Esophagus (tissue), 2 donors: ENCODE measurements at regions not wholly inside any gene's neighbourhood (a gene's known extent, or its start where the extent isn't known, plus 50 kb on each side); places are given as distances from the start of the nearest gene placed in this dataset.

Experiments used
- H3K27ac ChIP-seq, 2 donors: one replicate each; pipeline ENCODE4 v1.5.1; 2013; ENCODE audit warnings: low read depth in 2 of 2, mild to moderate bottlenecking in 2 of 2, inconsistent platforms in 1 of 2, low read length in 1 of 2, moderate library complexity in 1 of 2
- H3K27me3 ChIP-seq, 2 donors: one replicate each; pipeline ENCODE4 v1.6.1; 2013; ENCODE audit warnings: low read length in 2 of 2, control low read depth in 1 of 2, mild to moderate bottlenecking in 1 of 2; ENCODE audit not compliant: insufficient read depth in 2 of 2, control insufficient read depth in 1 of 2
- H3K36me3 ChIP-seq, 2 donors: one replicate each; pipeline ENCODE4 v1.6.1; 2013; ENCODE audit warnings: low read length in 1 of 2; ENCODE audit not compliant: control insufficient read depth in 2 of 2, insufficient read depth in 2 of 2
- H3K4me1 ChIP-seq, 2 donors: one replicate each; pipeline ENCODE4 v1.6.1; 2013; ENCODE audit warnings: low read length in 1 of 2; ENCODE audit not compliant: control insufficient read depth in 2 of 2, insufficient read depth in 2 of 2
- H3K4me3 ChIP-seq, 2 donors: one replicate each; pipeline ENCODE4 v1.5.1; 2013; ENCODE audit warnings: low read length in 2 of 2, mild to moderate bottlenecking in 2 of 2, low read depth in 1 of 2, moderate library complexity in 1 of 2
- H3K9me3 ChIP-seq, 2 donors: one replicate each; pipeline ENCODE4 v1.6.1; 2013; ENCODE audit warnings: mild to moderate bottlenecking in 2 of 2, low read depth in 1 of 2, low read length in 1 of 2, moderate library complexity in 1 of 2; ENCODE audit not compliant: control insufficient read depth in 2 of 2, insufficient read depth in 1 of 2
- WGBS, 2 donors: extraction: QIAGEN DNeasy Blood & Tissue Kit; methylation state at CpG; one replicate each; pipeline ENCODE4 v1.1.7; 2013; 5-methylcytosine and 5-hydroxymethylcytosine counted together
- donor health status: healthy with polysubstance abuse.
- donor health status: Bipolar disorder and iron deficiency.

- Histone ChIP-seq H3K27me3 (no peaks in the 10 kb centered on the region), H3K9me3 (no peaks in the 10 kb centered on the region), H3K27ac (no peak overlapping the region), H3K36me3 (no peaks in the 10 kb centered on the region), H3K4me3 (no peak overlapping the region), H3K4me1 (peaks cover 2 to 3% of the 10 kb centered on the region in 2 donors)
- WGBS, 2 donors = 86 to 90% methylated on average over 16 of the region's 16 CpGs
Measured at GRCh38 chr6:1244941-1245340, 67.0 kb upstream of the FOXQ1 start.

- Histone ChIP-seq H3K27ac (no peak overlapping the region), H3K27me3 (no peaks in the 10 kb centered on the region), H3K9me3 (no peaks in the 10 kb centered on the region), H3K4me3 (no peak overlapping the region), H3K4me1 (peaks cover 2 to 3% of the 10 kb centered on the region in 2 donors), H3K36me3 (no peaks in the 10 kb centered on the region)
- WGBS, 2 donors = 90 to 93% methylated on average over 5 of the region's 5 CpGs
Measured at GRCh38 chr6:1244278-1244677, 67.6 kb upstream of the FOXQ1 start.

GRCh38 chr6:1242446-1242845, 69.5 kb upstream of the FOXQ1 start:
- Histone ChIP-seq H3K4me1 (peaks cover 6 to 10% of the 10 kb centered on the region in 2 donors), H3K4me3 (no peak overlapping the region), H3K36me3 (no peaks in the 10 kb centered on the region), H3K9me3 (no peaks in the 10 kb centered on the region), H3K27ac (no peak overlapping the region), H3K27me3 (no peaks in the 10 kb centered on the region)
- 67 to 74% methylated on average over 3 of the region's 3 CpGs for WGBS, 2 donors

- Histone ChIP-seq H3K27ac (no peak overlapping the region), H3K4me1 (peaks cover 6 to 10% of the 10 kb centered on the region in 2 donors), H3K27me3 (no peaks in the 10 kb centered on the region), H3K4me3 (no peak overlapping the region), H3K36me3 (no peaks in the 10 kb centered on the region), H3K9me3 (no peaks in the 10 kb centered on the region)
- whole genome bisulfite sequencing, 2 donors = 76 to 81% methylated on average over 4 of the region's 4 CpGs
Measured at GRCh38 chr6:1242021-1242420, 69.9 kb upstream of the FOXQ1 start.

GRCh38 chr6:1240766-1241318, 71.1 kb upstream of the FOXQ1 start:
- Histone ChIP-seq H3K9me3 (no peaks in the 10 kb centered on the region), H3K36me3 (no peaks in the 10 kb centered on the region), H3K4me1 (peaks cover 6 to 11% of the 10 kb centered on the region in 2 donors), H3K27me3 (no peaks in the 10 kb centered on the region), H3K4me3 (no peak overlapping the region), H3K27ac (no peak overlapping the region)
- WGBS, 2 donors = 50 to 56% methylated on average over 2 of the region's 2 CpGs

- Histone ChIP-seq H3K9me3 (no peaks in the 10 kb centered on the region), H3K27ac (no peak overlapping the region), H3K4me1 (peaks cover 6 to 12% of the 10 kb centered on the region in 2 donors), H3K36me3 (no peaks in the 10 kb centered on the region), H3K27me3 (no peaks in the 10 kb centered on the region), H3K4me3 (no peak overlapping the region)
- 69 to 89% methylated on average over 7 of the region's 7 CpGs for WGBS, 2 donors
Measured at GRCh38 chr6:1239805-1240204, 72.1 kb upstream of the FOXQ1 start.

- Histone ChIP-seq H3K36me3 (no peaks in the 10 kb centered on the region), H3K4me3 (no peak overlapping the region), H3K4me1 (peaks cover 6 to 12% of the 10 kb centered on the region in 2 donors), H3K27me3 (no peaks in the 10 kb centered on the region), H3K27ac (no peak overlapping the region), H3K9me3 (no peaks in the 10 kb centered on the region)
- 89 to 90% methylated on average over 8 of the region's 8 CpGs for WGBS, 2 donors
Measured at GRCh38 chr6:1238040-1238439, 73.9 kb upstream of the FOXQ1 start.

- WGBS, 2 donors = 92 to 94% methylated on average over 15 of the region's 15 CpGs
- H3K27me3 ChIP-seq = no peaks in the 10 kb centered on the region
- H3K9me3 ChIP-seq = no peaks in the 10 kb centered on the region
- peaks cover 6 to 12% of the 10 kb centered on the region in 2 donors for H3K4me1 ChIP-seq
- H3K4me3 ChIP-seq = no peak overlapping the region
- H3K27ac ChIP-seq = no peak overlapping the region
- H3K36me3 ChIP-seq = no peaks in the 10 kb centered on the region
Measured at GRCh38 chr6:1237636-1238035, 74.3 kb upstream of the FOXQ1 start.

GRCh38 chr6:1235825-1236224, 76.1 kb upstream of the FOXQ1 start:
- 68 to 73% methylated on average over 6 of the region's 6 CpGs for WGBS, 2 donors
- Histone ChIP-seq H3K9me3 (no peaks in the 10 kb centered on the region), H3K27me3 (no peaks in the 10 kb centered on the region), H3K4me3 (no peak overlapping the region), H3K27ac (no peak overlapping the region), H3K36me3 (no peaks in the 10 kb centered on the region), H3K4me1 (peaks cover 3 to 14% of the 10 kb centered on the region in 2 donors)

- Histone ChIP-seq H3K36me3 (no peaks in the 10 kb centered on the region), H3K27me3 (no peaks in the 10 kb centered on the region), H3K4me1 (peaks cover 3 to 12% of the 10 kb centered on the region in 2 donors), H3K27ac (no peak overlapping the region), H3K9me3 (no peaks in the 10 kb centered on the region), H3K4me3 (no peak overlapping the region)
- 84 to 90% methylated on average over 11 of the region's 11 CpGs for WGBS, 2 donors
Measured at GRCh38 chr6:1233924-1234323, 78.0 kb upstream of the FOXQ1 start.
